ENCODE measurements at regions not wholly inside any gene's neighbourhood (a gene's known extent, or its start where the extent isn't known, plus 50 kb on each side); places are given as distances from the start of the nearest gene placed in this dataset.

- Mint-ChIP-seq H3K36me3 (no peaks in the 10 kb centered on the region), H3K27ac (no peak overlapping the region)
- no peak overlapping the region for H3K4me3 ChIP-seq
Observed at GRCh38 chr11:104795501-104796213, 102.6 kb downstream of the CASP12 start.

GRCh38 chr11:104792861-104793260, 105.4 kb downstream of the CASP12 start:
- Histone ChIP-seq H3K27me3 (no peaks in the 10 kb centered on the region), H3K4me3 (no peak overlapping the region), H3K36me3 (no peaks in the 10 kb centered on the region), H3K79me2 (ENCODE audit: low read depth) (no peaks in the 10 kb centered on the region), H3K4me1 (peaks cover 9% of the 10 kb centered on the region), H3K9ac (no peak overlapping the region), H3K27ac (no peak overlapping the region), H3F3A (ENCODE audit: low read depth) (no peaks in the 10 kb centered on the region), H3K4me2 (no peak overlapping the region), H2AFZ (replicated peaks) (no peak overlapping the region), H3K9me3 (ENCODE audit: low read depth) (no peaks in the 10 kb centered on the region), H4K20me1 (ENCODE audit: low read depth) (no peaks in the 10 kb centered on the region)
- peak; percentile 42 for DNase-seq (ENCODE audit: low spot score)
- Mint-ChIP-seq H3K9me3 (no peaks in the 10 kb centered on the region), H3K36me3 (no peaks in the 10 kb centered on the region), H3K4me3 (no peak overlapping the region), H3K4me1 (peaks cover 10% of the 10 kb centered on the region), H3K27ac (no peak overlapping the region), H3K27me3 (ENCODE audit: insufficient read depth, low read depth) (no peaks in the 10 kb centered on the region)
- TF ChIP-seq EZH2phosphoT487 (IDR thresholded peaks at IDR 0.05) (no peak), CTCF (IDR thresholded peaks at IDR 0.05) (no peak), EZH2 (IDR thresholded peaks at IDR 0.05) (no peak)

More at GRCh38 chr11:104795501-104796213, 102.6 kb downstream of the CASP12 start:
- Histone ChIP-seq H2AFZ (replicated peaks) (no peak overlapping the region), H3K36me3 (no peaks in the 10 kb centered on the region), H3K9ac (no peak overlapping the region), H3K27ac (no peak overlapping the region), H4K20me1 (ENCODE audit: low read depth) (no peaks in the 10 kb centered on the region), H3K4me1 (peaks cover 9% of the 10 kb centered on the region), H3F3A (ENCODE audit: low read depth) (no peaks in the 10 kb centered on the region), H3K9me3 (ENCODE audit: low read depth) (no peaks in the 10 kb centered on the region), H3K4me2 (no peak overlapping the region), H3K79me2 (ENCODE audit: low read depth) (no peaks in the 10 kb centered on the region), H3K27me3 (no peaks in the 10 kb centered on the region)
- Mint-ChIP-seq H3K27me3 (ENCODE audit: insufficient read depth, low read depth) (no peaks in the 10 kb centered on the region), H3K4me3 (no peak overlapping the region), H3K9me3 (no peaks in the 10 kb centered on the region), H3K4me1 (peaks cover 10% of the 10 kb centered on the region)
- TF ChIP-seq EZH2phosphoT487 (IDR thresholded peaks at IDR 0.05): no peak
- no peak for TF ChIP-seq CTCF (IDR thresholded peaks at IDR 0.05)
- TF ChIP-seq EZH2 (IDR thresholded peaks at IDR 0.05): no peak
- no peak for DNase-seq (ENCODE audit: low spot score)

GRCh38 chr11:104791896-104792295, 106.4 kb downstream of the CASP12 start:
- Histone ChIP-seq H3K79me2 (ENCODE audit: low read depth) (no peaks in the 10 kb centered on the region), H2AFZ (replicated peaks) (no peak overlapping the region), H3K4me2 (no peak overlapping the region), H3F3A (ENCODE audit: low read depth) (no peaks in the 10 kb centered on the region), H4K20me1 (ENCODE audit: low read depth) (no peaks in the 10 kb centered on the region), H3K4me1 (peaks cover 9% of the 10 kb centered on the region), H3K27ac (no peak overlapping the region), H3K27me3 (no peaks in the 10 kb centered on the region), H3K9me3 (ENCODE audit: low read depth) (no peaks in the 10 kb centered on the region), H3K36me3 (no peaks in the 10 kb centered on the region), H3K4me3 (no peak overlapping the region), H3K9ac (no peak overlapping the region)
- no peaks in the 10 kb centered on the region for H3K9me3 Mint-ChIP-seq
- TF ChIP-seq EZH2phosphoT487 (IDR thresholded peaks at IDR 0.05): no peak
- no peak for TF ChIP-seq EZH2 (IDR thresholded peaks at IDR 0.05)
- TF ChIP-seq CTCF (IDR thresholded peaks at IDR 0.05): no peak
- no peak overlapping the region for H3K27ac Mint-ChIP-seq
- H3K4me1 Mint-ChIP-seq: peaks cover 10% of the 10 kb centered on the region
- no peak for DNase-seq (ENCODE audit: low spot score)
- no peaks in the 10 kb centered on the region for H3K36me3 Mint-ChIP-seq
- H3K27me3 Mint-ChIP-seq (ENCODE audit: insufficient read depth, low read depth): no peaks in the 10 kb centered on the region
- H3K4me3 Mint-ChIP-seq: no peak overlapping the region
